Neural cell (in vitro differentiated cells): ENCODE measurements at regions not wholly inside any gene's neighbourhood (a gene's known extent, or its start where the extent isn't known, plus 50 kb on each side); places are given as distances from the start of the nearest gene placed in this dataset.

Experiments used
- H2AFZ ChIP-seq: fragments of 200-600, 300-800 bp; sonication (generic), shearing (Covaris generic); 2 replicates; pipeline ENCODE4 v1.6.0; 2014; ENCODE audit warnings: low read depth, mild to moderate bottlenecking, antibody characterized with exemption, low read length, moderate library complexity
- H3F3A ChIP-seq: fragments of 200-600 bp; shearing (Covaris generic); 2 replicates; pipeline ENCODE4 v1.6.1; 2016; ENCODE audit warnings: mild to moderate bottlenecking, moderate library complexity, mixed read lengths, antibody characterized with exemption, low read length; ENCODE audit not compliant: insufficient read depth, poor library complexity, severe bottlenecking
- H3K27ac ChIP-seq: fragments of 200-600, 300-800 bp; sonication (generic), shearing (Covaris generic); 2 replicates; pipeline ENCODE4 v1.5.1; 2014; ENCODE audit warnings: mild to moderate bottlenecking, low read length, moderate library complexity
- H3K27me3 ChIP-seq: fragments of 300-800, 200-600 bp; sonication (generic), shearing (Covaris generic); 2 replicates; pipeline ENCODE4 v1.6.0; 2014; ENCODE audit warnings: mild to moderate bottlenecking, low read depth, low read length, moderate library complexity; ENCODE audit not compliant: insufficient read depth
- H3K36me3 ChIP-seq: fragments of 300-800, 200-600 bp; sonication (generic), shearing (Covaris generic); 2 replicates; pipeline ENCODE4 v1.5.1; 2014; ENCODE audit warnings: mild to moderate bottlenecking, antibody characterized with exemption, low read length, moderate library complexity; ENCODE audit not compliant: insufficient read depth
- H3K4me2 ChIP-seq: fragments of 300-800, 200-600 bp; sonication (generic), shearing (Covaris generic); 2 replicates; pipeline ENCODE4 v1.6.0; 2014; ENCODE audit warnings: mild to moderate bottlenecking, low read length
- H3K4me3 ChIP-seq: fragments of 300-800, 200-600 bp; sonication (generic), shearing (Covaris generic); 2 replicates; pipeline ENCODE4 v1.5.1; 2014; ENCODE audit warnings: mild to moderate bottlenecking, low read length, moderate library complexity
- H3K79me2 ChIP-seq: fragments of 200-600 bp; shearing (Covaris generic); replicated peaks from 2 replicates; pipeline ENCODE4 v1.6.0; 2014; ENCODE audit warnings: mild to moderate bottlenecking, low read length, moderate library complexity; ENCODE audit not compliant: insufficient read depth
- H3K9ac ChIP-seq: fragments of 300-800, 200-600 bp; sonication (generic), shearing (Covaris generic); 2 replicates; pipeline ENCODE4 v1.6.1; 2016; ENCODE audit warnings: mild to moderate bottlenecking, low read length, mixed read lengths
- H3K9me2 ChIP-seq: fragments of 200-600 bp; shearing (Covaris generic); 2 replicates; pipeline ENCODE4 v1.6.1; 2016; ENCODE audit warnings: mild to moderate bottlenecking, low read length, mixed read lengths; ENCODE audit not compliant: insufficient read depth
- H3K9me3 ChIP-seq: fragments of 200-600, 300-800 bp; sonication (generic), shearing (Covaris generic); 2 replicates; pipeline ENCODE4 v1.6.1; 2016; ENCODE audit warnings: mild to moderate bottlenecking, mixed run types, low read length, moderate library complexity, mixed read lengths
- H4K20me1 ChIP-seq: fragments of 200-600 bp; shearing (Covaris generic); 2 replicates; pipeline ENCODE4 v1.6.1; 2016; ENCODE audit warnings: mild to moderate bottlenecking, mixed run types; ENCODE audit not compliant: insufficient read depth
- CTCF ChIP-seq: fragments of 450-650 bp; IDR thresholded peaks from 2 replicates; pipeline ENCODE4 v1.5.1; 2014; ENCODE audit warnings: antibody characterized with exemption, mild to moderate bottlenecking, moderate library complexity; ENCODE audit not compliant: poor library complexity, severe bottlenecking
- EP300 ChIP-seq: fragments of 450-650 bp; conservative IDR thresholded peaks from 2 replicates; pipeline ENCODE4 v1.6.1; 2014; ENCODE audit warnings: antibody characterized with exemption, mild to moderate bottlenecking, moderate library complexity; ENCODE audit not compliant: poor library complexity, severe bottlenecking
- EZH2 ChIP-seq: fragments of 200-600, 300-800 bp; shearing (Covaris generic), sonication (generic); IDR thresholded peaks from 2 replicates; pipeline ENCODE4 v1.6.1; 2014; ENCODE audit warnings: antibody characterized with exemption, low read length, borderline replicate concordance, mild to moderate bottlenecking; ENCODE audit not compliant: insufficient read depth, poor library complexity, severe bottlenecking
- MXI1 ChIP-seq: fragments of 450-650 bp; conservative IDR thresholded peaks from 2 replicates; pipeline ENCODE4 v1.6.1; 2014; ENCODE audit warnings: antibody characterized with exemption, mild to moderate bottlenecking; ENCODE audit not compliant: poor library complexity, severe bottlenecking
- POLR2AphosphoS5 ChIP-seq: IDR thresholded peaks from 2 replicates; pipeline ENCODE4 v1.6.1; 2012
- RAD21 ChIP-seq: fragments of 450-650 bp; conservative IDR thresholded peaks from 2 replicates; pipeline ENCODE4 v1.6.1; 2014; ENCODE audit warnings: antibody characterized with exemption, mild to moderate bottlenecking, moderate library complexity
- REST ChIP-seq: IDR thresholded peaks from 2 replicates; pipeline ENCODE4 v1.6.1; 2012; ENCODE audit warnings: borderline replicate concordance
- SMC3 ChIP-seq: fragments of 450-650 bp; conservative IDR thresholded peaks from 2 replicates; pipeline ENCODE4 v1.6.1; 2014; ENCODE audit warnings: antibody characterized with exemption, mild to moderate bottlenecking, moderate library complexity; ENCODE audit not compliant: poor library complexity
- TAF1 ChIP-seq: IDR thresholded peaks from 2 replicates; pipeline ENCODE4 v1.6.1; 2012; ENCODE audit warnings: low read depth

DNA sequence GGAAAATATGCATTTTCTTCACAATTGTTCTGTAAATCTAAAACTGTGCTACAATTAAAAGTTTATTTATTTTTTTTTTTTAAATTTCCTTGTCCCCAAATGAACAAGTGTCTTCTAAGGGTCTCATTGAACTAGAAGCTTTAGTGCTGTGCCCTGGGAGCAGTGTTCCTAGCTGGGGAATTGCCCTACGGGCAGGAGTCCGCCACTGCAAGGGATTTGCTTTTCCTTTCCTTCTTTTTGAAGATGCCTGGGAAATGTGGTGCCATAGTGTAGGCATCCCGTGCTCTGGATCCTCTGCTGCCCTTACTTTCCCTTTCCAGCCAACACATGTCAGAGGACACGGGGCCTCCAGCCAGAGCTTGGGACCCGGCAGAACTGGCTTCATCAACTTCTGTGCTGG is 177.1 kb upstream of the CTBP2 start:
- no peak overlapping the region for H3K9ac ChIP-seq
- no peaks in the 10 kb centered on the region for H3K9me3 ChIP-seq
- H3K79me2 ChIP-seq: no peaks in the 10 kb centered on the region
- no peaks in the 10 kb centered on the region for H3K9me2 ChIP-seq
- no peak overlapping the region for H3K4me2 ChIP-seq
- H3K36me3 ChIP-seq: no peaks in the 10 kb centered on the region
- no peak overlapping the region for H2AFZ ChIP-seq
- no peak for TF ChIP-seq RAD21
- no peak for TF ChIP-seq EZH2
- no peak for TF ChIP-seq CTCF
- no peak for TF ChIP-seq EP300
- H4K20me1 ChIP-seq: no peaks in the 10 kb centered on the region
- H3K27me3 ChIP-seq: no peaks in the 10 kb centered on the region
- H3K4me3 ChIP-seq: no peak overlapping the region
- no peaks in the 10 kb centered on the region for H3F3A ChIP-seq
- H3K27ac ChIP-seq: no peak overlapping the region

DNA sequence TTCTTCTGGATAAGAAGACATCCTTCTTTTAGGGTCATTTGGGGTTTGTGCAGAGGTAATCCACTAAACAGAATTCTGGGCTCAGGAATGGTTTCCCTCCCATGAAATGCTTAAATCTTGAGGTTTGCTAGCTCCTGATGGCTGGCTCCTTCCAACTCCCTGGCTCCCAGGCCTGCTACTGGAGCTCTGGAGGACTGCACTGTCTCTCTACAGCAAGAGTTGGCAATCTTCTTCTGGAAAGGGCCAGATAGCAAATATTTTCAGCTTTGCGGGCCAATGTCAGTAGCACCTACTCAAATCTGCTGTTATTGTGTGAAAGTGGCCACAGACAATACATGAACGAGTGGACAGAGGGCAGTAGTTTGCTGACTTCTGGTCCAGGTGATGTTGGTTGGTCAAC is 174.2 kb upstream of the CTBP2 start:
- H3F3A ChIP-seq: no peaks in the 10 kb centered on the region
- no peaks in the 10 kb centered on the region for H3K79me2 ChIP-seq
- H2AFZ ChIP-seq: no peak overlapping the region
- no peak overlapping the region for H3K27ac ChIP-seq
- no peak overlapping the region for H3K4me3 ChIP-seq
- no peaks in the 10 kb centered on the region for H3K36me3 ChIP-seq
- no peaks in the 10 kb centered on the region for H3K9me3 ChIP-seq
- H4K20me1 ChIP-seq: no peaks in the 10 kb centered on the region
- no peaks in the 10 kb centered on the region for H3K27me3 ChIP-seq
- H3K9ac ChIP-seq: no peak overlapping the region
- H3K4me2 ChIP-seq: no peak overlapping the region
- no peak for TF ChIP-seq EP300
- no peak for TF ChIP-seq SMC3
- TF ChIP-seq REST: no peak
- TF ChIP-seq RAD21: no peak
- no peaks in the 10 kb centered on the region for H3K9me2 ChIP-seq

DNA sequence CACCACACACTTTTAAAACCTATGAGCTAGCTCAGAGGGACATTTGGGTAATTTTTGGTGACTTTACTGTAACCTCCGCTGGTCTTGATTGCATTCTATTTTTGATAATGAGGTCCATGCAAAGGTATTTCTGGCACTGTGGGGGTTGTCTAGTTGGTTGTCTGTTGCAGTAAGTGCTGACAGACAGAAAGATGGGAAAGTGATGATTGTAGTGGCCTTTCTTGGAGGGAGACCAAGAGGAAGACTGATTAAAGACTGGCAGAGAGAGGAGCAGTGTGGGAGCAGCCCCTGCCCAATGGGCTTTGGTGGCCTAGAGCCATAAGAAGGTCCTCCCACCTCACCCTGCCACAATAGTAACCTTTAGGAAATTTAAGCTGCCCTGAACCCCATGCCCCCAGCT is 173.4 kb upstream of the CTBP2 start:
- Histone ChIP-seq H4K20me1 (no peaks in the 10 kb centered on the region), H3K9me3 (no peaks in the 10 kb centered on the region), H3K36me3 (no peaks in the 10 kb centered on the region), H3F3A (no peaks in the 10 kb centered on the region), H3K9me2 (no peaks in the 10 kb centered on the region), H3K9ac (no peak overlapping the region), H3K4me3 (no peak overlapping the region), H3K4me2 (no peak overlapping the region), H3K79me2 (no peaks in the 10 kb centered on the region), H3K27ac (no peak overlapping the region), H2AFZ (no peak overlapping the region), H3K27me3 (no peaks in the 10 kb centered on the region)
- TF ChIP-seq POLR2AphosphoS5: no peak
- TF ChIP-seq TAF1: no peak
- TF ChIP-seq EP300: no peak
- no peak for TF ChIP-seq SMC3
- no peak for TF ChIP-seq REST
- no peak for TF ChIP-seq RAD21
- TF ChIP-seq CTCF: no peak
- no peak for TF ChIP-seq MXI1
- TF ChIP-seq EZH2: no peak
